PC-3 (cell line): ENCODE measurements at regions not wholly inside any gene's neighbourhood (a gene's known extent, or its start where the extent isn't known, plus 50 kb on each side); places are given as distances from the start of the nearest gene placed in this dataset.

Source experiments
- ATAC-seq: fragments of 200-7000 bp; cut with Tn5 transposase; 2 replicates; pipeline ENCODE4 v1.9.1; 2020; ENCODE audit warnings: mild to moderate bottlenecking, moderate library complexity
- BruUV-seq: library from RNA; stranded (reverse); fragments of 400-500 nt; replicated peaks from 2 replicates; lab custom pipeline; 2021; lab: Mats Ljungman, UMichigan
- CTCF ChIA-PET: fragments of 300-600 bp; sonication (Branson Sonifier 250); formaldehyde crosslinking; loops from one replicate; lab custom pipeline; 2022; ENCODE audit warnings: antibody characterized with exemption; lab: Charles Lee
- POLR2A ChIA-PET: fragments of 300-600 bp; sonication (Branson Sonifier 250); formaldehyde crosslinking; loops from one replicate; lab custom pipeline; 2022; ENCODE audit warnings: antibody characterized with exemption; ENCODE audit not compliant: unreplicated experiment; lab: Charles Lee
- DNase-seq: peaks from one replicate; pipeline ENCODE4 v3.0.0-alpha.2; 2015
- H2AFZ ChIP-seq: fragments of 300-600 bp; sonication (generic); 2 replicates; pipeline ENCODE4 v1.6.0; 2016; ENCODE audit warnings: antibody characterized with exemption, low read length
- H3F3A ChIP-seq: fragments of 300-600 bp; sonication (generic); one replicate; pipeline ENCODE4 v1.6.0; 2017; ENCODE audit warnings: antibody characterized with exemption, low read length, control low read depth, mild to moderate bottlenecking; ENCODE audit not compliant: unreplicated experiment
- H3K27ac ChIP-seq: fragments of 300-600 bp; sonication (generic); 2 replicates; pipeline ENCODE4 v1.5.1; 2016; ENCODE audit warnings: mild to moderate bottlenecking, low read length
- H3K27me3 ChIP-seq: fragments of 300-600 bp; sonication (generic); 2 replicates; pipeline ENCODE4 v1.6.1; 2016; ENCODE audit warnings: low read length, mixed read lengths
- H3K36me3 ChIP-seq: fragments of 300-600 bp; sonication (generic); 2 replicates; pipeline ENCODE4 v1.6.1; 2016; ENCODE audit warnings: low read depth, mixed run types, low read length, mixed read lengths
- H3K4me1 ChIP-seq: fragments of 300-600 bp; sonication (generic); 2 replicates; pipeline ENCODE4 v1.5.1; 2016; ENCODE audit warnings: low read length; ENCODE audit not compliant: insufficient read depth
- H3K4me2 ChIP-seq: fragments of 300-600 bp; sonication (generic); 2 replicates; pipeline ENCODE4 v1.6.0; 2016; ENCODE audit warnings: low read length
- H3K4me3 ChIP-seq: fragments of 300-600 bp; sonication (generic); 2 replicates; pipeline ENCODE4 v1.5.1; 2016; ENCODE audit warnings: mild to moderate bottlenecking, low read length, mixed read lengths
- H3K79me2 ChIP-seq: fragments of 300-600 bp; sonication (generic); 2 replicates; pipeline ENCODE4 v1.6.1; 2017; ENCODE audit warnings: low read length, mixed read lengths
- H3K9ac ChIP-seq: fragments of 300-600 bp; sonication (generic); 2 replicates; pipeline ENCODE4 v1.6.0; 2016; ENCODE audit warnings: mild to moderate bottlenecking, low read length
- H3K9me2 ChIP-seq: fragments of 300-600 bp; sonication (generic); replicated peaks from 2 replicates; pipeline ENCODE4 v1.6.1; 2016; ENCODE audit warnings: mixed run types, low read length, mixed read lengths
- H3K9me3 ChIP-seq: fragments of 300-600 bp; sonication (generic); 2 replicates; pipeline ENCODE4 v1.6.1; 2016; ENCODE audit warnings: low read length, mixed read lengths
- H4K20me1 ChIP-seq: fragments of 300-600 bp; sonication (generic); 2 replicates; pipeline ENCODE4 v1.6.1; 2016; ENCODE audit warnings: low read length, mixed read lengths
- CTCF ChIP-seq: fragments of 300-600 bp; sonication (generic); conservative IDR thresholded peaks from 2 replicates; pipeline ENCODE4 v1.5.1; 2017; ENCODE audit warnings: antibody characterized with exemption, low read depth, mild to moderate bottlenecking, low read length
- EZH2 ChIP-seq: fragments of 300-600 bp; sonication (generic); IDR thresholded peaks from one replicate; pipeline ENCODE4 v1.6.1; 2017; ENCODE audit warnings: antibody characterized with exemption, mild to moderate bottlenecking, low read length; ENCODE audit not compliant: unreplicated experiment
- EZH2phosphoT487 ChIP-seq: fragments of 300-600 bp; sonication (generic); IDR thresholded peaks from 2 replicates; pipeline ENCODE4 v1.6.1; 2018; ENCODE audit warnings: mild to moderate bottlenecking, antibody characterized with exemption, low read length, borderline replicate concordance
- intact Hi-C: fragments of 100-400 bp; cut with micrococcal nuclease; formaldehyde crosslinking; loops from 2 replicates; pipeline ENCODE4 v1.9.0; 2023

DNA sequence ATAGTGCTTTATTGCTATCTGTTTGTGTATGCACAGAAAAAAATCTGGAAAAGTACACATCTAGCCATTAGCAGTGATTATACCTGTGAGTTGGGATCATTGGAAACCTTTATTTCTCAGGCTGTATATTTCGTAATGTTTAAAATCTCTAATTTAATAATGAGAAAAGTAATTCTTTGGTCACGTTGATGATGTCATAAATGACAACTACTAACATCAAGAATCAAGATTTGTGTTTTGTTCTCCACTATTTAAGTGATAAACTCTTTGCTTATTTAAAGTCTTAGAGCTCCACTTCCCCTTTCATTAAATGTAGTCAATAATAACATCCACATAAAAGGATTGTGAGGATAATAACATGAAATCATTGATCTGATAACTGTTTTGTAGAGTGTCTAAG, 126.2 kb downstream of the TMA16 start:
- TF ChIP-seq EZH2phosphoT487, result no peak
- TF ChIP-seq CTCF, result no peak
- no peak for TF ChIP-seq EZH2
- ATAC-seq (no peak), DNase-seq (no peak)
- ChIA-PET POLR2A (no interaction called here), CTCF (no interaction called here)
- no peaks in the 10 kb centered on the region for H3K27me3 ChIP-seq
- H4K20me1 ChIP-seq, result no peaks in the 10 kb centered on the region
- no peak overlapping the region for H3K4me2 ChIP-seq
- H2AFZ ChIP-seq, result no peak overlapping the region
- intact Hi-C loops, result no loop called here
- no peaks in the 10 kb centered on the region for H3K79me2 ChIP-seq
- no peaks in the 10 kb centered on the region for H3F3A ChIP-seq
- no peaks in the 10 kb centered on the region for H3K4me1 ChIP-seq
- H3K36me3 ChIP-seq, result no peaks in the 10 kb centered on the region
- H3K9me2 ChIP-seq, result no peaks in the 10 kb centered on the region
- no peak overlapping the region for H3K27ac ChIP-seq
- H3K9ac ChIP-seq, result no peak overlapping the region
- no peaks in the 10 kb centered on the region for H3K9me3 ChIP-seq
- BruUV-seq, result no TSS peak
- no peak overlapping the region for H3K4me3 ChIP-seq

DNA sequence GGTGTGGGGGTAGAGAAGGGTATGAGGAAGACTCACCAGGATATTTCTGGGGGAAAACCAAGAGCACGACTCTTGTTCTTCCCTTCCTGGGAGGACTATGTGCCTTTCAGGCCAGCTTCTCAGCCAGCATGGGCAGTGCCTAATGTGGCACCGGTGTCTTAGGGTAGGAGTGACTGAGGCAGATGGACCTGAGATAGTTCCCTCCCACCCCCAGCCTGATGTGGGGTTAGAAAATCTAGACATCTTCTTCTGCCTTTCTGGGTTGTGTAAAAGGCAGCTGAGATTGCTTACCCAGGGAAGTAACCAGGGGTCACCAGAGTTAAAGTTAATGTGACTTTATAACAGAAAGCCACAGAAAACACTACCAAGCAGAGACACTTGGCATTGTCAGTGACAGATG, 127.3 kb downstream of the TMA16 start:
- Histone ChIP-seq H2AFZ (no peak overlapping the region), H3K4me2 (no peak overlapping the region), H4K20me1 (no peaks in the 10 kb centered on the region), H3K4me1 (no peaks in the 10 kb centered on the region), H3F3A (no peaks in the 10 kb centered on the region), H3K9me3 (no peaks in the 10 kb centered on the region), H3K36me3 (no peaks in the 10 kb centered on the region), H3K9ac (no peak overlapping the region), H3K27ac (no peak overlapping the region), H3K9me2 (no peaks in the 10 kb centered on the region), H3K79me2 (no peaks in the 10 kb centered on the region), H3K27me3 (no peaks in the 10 kb centered on the region), H3K4me3 (no peak overlapping the region)
- ChIA-PET CTCF (no interaction called here), POLR2A (no interaction called here)
- TF ChIP-seq CTCF (no peak), EZH2phosphoT487 (no peak), EZH2 (no peak)
- no peak for ATAC-seq
- no peak for DNase-seq
- no TSS peak for BruUV-seq
- intact Hi-C loops, result no loop called here

- H3K27ac ChIP-seq, result no peak overlapping the region
- CTCF ChIA-PET, result no interaction called here
These were observed 128.0 kb downstream of the TMA16 start for GRCh38 chr4:163622379-163623035.

More at GRCh38 chr4:163622379-163623035, 128.0 kb downstream of the TMA16 start:
- Histone ChIP-seq H3K79me2 (no peaks in the 10 kb centered on the region), H2AFZ (no peak overlapping the region), H3K9ac (no peak overlapping the region), H4K20me1 (no peaks in the 10 kb centered on the region), H3K9me3 (no peaks in the 10 kb centered on the region), H3F3A (no peaks in the 10 kb centered on the region), H3K9me2 (no peaks in the 10 kb centered on the region), H3K4me1 (no peaks in the 10 kb centered on the region), H3K4me3 (no peak overlapping the region), H3K27me3 (no peaks in the 10 kb centered on the region), H3K36me3 (no peaks in the 10 kb centered on the region), H3K4me2 (no peak overlapping the region)
- BruUV-seq, result no TSS peak
- intact Hi-C loops, result no loop called here
- POLR2A ChIA-PET, result no interaction called here
- DNase-seq, result no peak
- no peak for ATAC-seq
- no peak for TF ChIP-seq EZH2phosphoT487
- TF ChIP-seq EZH2, result no peak
- TF ChIP-seq CTCF, result no peak
